Tibial nerve (tissue), 4 donors: ENCODE measurements at regions not wholly inside any gene's neighbourhood (a gene's known extent, or its start where the extent isn't known, plus 50 kb on each side); places are given as distances from the start of the nearest gene placed in this dataset.

Source experiments
- DNase-seq, 2 donors: peaks; one replicate each; pipeline ENCODE4 v3.0.0-alpha.2; 2019; ENCODE audit warnings: low spot score in 2 of 2
- H3K27ac ChIP-seq, 4 donors: fragments of 200-600 bp; sonication (generic) in 3 of 4; one replicate each; pipeline ENCODE4 v1.5.1; 2017 to 2019; ENCODE audit warnings: mild to moderate bottlenecking in 1 of 4
- H3K27me3 ChIP-seq, 2 donors: fragments of 200-600 bp; sonication (generic) in 1 of 2; one replicate each; pipeline versions ENCODE4 v1.5.1 to v1.6.0; 2017 to 2019
- H3K36me3 ChIP-seq, 3 donors: fragments of 200-600 bp; sonication (generic); one replicate each; pipeline ENCODE4 v1.5.1; 2018 to 2019
- H3K4me1 ChIP-seq, 4 donors: fragments of 200-600 bp; sonication (generic) in 3 of 4; one replicate each; pipeline ENCODE4 v1.5.1; 2017 to 2019
- H3K4me3 ChIP-seq, 4 donors: fragments of 200-600 bp; sonication (generic) in 3 of 4; one replicate each; pipeline ENCODE4 v1.5.1; 2017 to 2019; ENCODE audit warnings: mild to moderate bottlenecking in 1 of 4, moderate library complexity in 1 of 4
- H3K9me3 ChIP-seq, 4 donors: fragments of 200-600 bp; sonication (generic) in 3 of 4; one replicate each; pipeline ENCODE4 v1.5.1; 2017 to 2019
- CTCF ChIP-seq, 5 experiments: fragments of 200-600 bp in 3 of 5; fragments of 450-650 bp in 2 of 5; sonication (generic) in 3 of 5; IDR thresholded peaks; one replicate each; pipeline ENCODE4 v1.5.1; 2016 to 2019; ENCODE audit warnings: antibody characterized with exemption in 5 of 5, mild to moderate bottlenecking in 3 of 5, moderate library complexity in 2 of 5
- EP300 ChIP-seq, 2 donors: sonication (generic); formaldehyde crosslinking; IDR thresholded peaks; one replicate each; pipeline ENCODE4 v1.6.1; 2017; ENCODE audit warnings: antibody characterized with exemption in 2 of 2, mild to moderate bottlenecking in 1 of 2
- POLR2A ChIP-seq, 2 donors: fragments of 450-650 bp; IDR thresholded peaks; one replicate each; pipeline ENCODE4 v1.6.1; 2017; ENCODE audit warnings: antibody characterized with exemption in 2 of 2, mild to moderate bottlenecking in 2 of 2, moderate library complexity in 2 of 2
- WGBS, 2 donors: methylation state at CpG; one replicate each; pipeline ENCODE4 v1.1.5; 2018; 5-methylcytosine and 5-hydroxymethylcytosine counted together

GRCh38 chr18:45164551-45164950, 450.7 kb upstream of the SLC14A2 start:
- 12 to 19% methylated on average over 1 of the region's 1 CpG for WGBS, 2 donors
- DNase-seq, result no peak
- H3K27ac ChIP-seq, result no peak overlapping the region

DNA sequence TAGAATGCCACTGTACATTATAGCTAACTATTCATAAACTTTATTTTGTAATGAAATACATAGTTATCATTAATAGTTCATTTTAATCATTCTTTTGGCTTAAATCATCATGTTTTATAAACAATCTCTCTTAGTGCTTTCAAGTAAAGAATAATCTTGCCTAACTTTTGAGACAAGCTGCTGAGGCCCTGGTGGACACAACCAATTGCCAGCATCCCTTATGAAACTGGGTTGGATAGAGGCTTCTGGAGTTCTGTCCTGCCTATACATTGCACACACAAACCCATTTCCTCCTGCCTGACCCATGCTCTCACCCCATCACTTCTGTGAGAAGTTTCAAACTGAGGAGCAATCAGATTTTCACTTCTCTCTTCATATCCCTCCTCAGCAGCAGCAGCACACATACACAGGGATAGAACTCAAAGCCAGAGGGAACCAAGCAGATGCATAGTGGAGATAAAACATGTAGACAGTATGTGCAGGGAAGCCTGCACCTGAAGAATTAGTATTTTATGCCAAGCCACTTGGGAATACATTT, 450.0 kb upstream of the SLC14A2 start:
- no peak overlapping the region for H3K4me3 ChIP-seq
- no peaks in the 10 kb centered on the region for H3K36me3 ChIP-seq
- H3K27ac ChIP-seq, result no peak overlapping the region
- TF ChIP-seq POLR2A (IDR thresholded peaks at IDR 0.05), result no peak
- no peak for TF ChIP-seq CTCF (IDR thresholded peaks at IDR 0.05)
- no peak for TF ChIP-seq EP300 (IDR thresholded peaks at IDR 0.05)
- H3K27me3 ChIP-seq, result no peaks in the 10 kb centered on the region
- DNase-seq, result no peak
- H3K9me3 ChIP-seq, result no peaks in the 10 kb centered on the region
- no peaks in the 10 kb centered on the region for H3K4me1 ChIP-seq

More at GRCh38 chr18:45164551-45164950, 450.7 kb upstream of the SLC14A2 start:
- no peaks in the 10 kb centered on the region for H3K36me3 ChIP-seq
- no peaks in the 10 kb centered on the region for H3K27me3 ChIP-seq
- TF ChIP-seq EP300 (IDR thresholded peaks at IDR 0.05), result no peak
- TF ChIP-seq POLR2A (IDR thresholded peaks at IDR 0.05), result no peak
- TF ChIP-seq CTCF (IDR thresholded peaks at IDR 0.05), result no peak
- H3K9me3 ChIP-seq, result no peaks in the 10 kb centered on the region
- H3K4me3 ChIP-seq, result no peak overlapping the region
- no peaks in the 10 kb centered on the region for H3K4me1 ChIP-seq

GRCh38 chr18:45165871-45166270, 449.4 kb upstream of the SLC14A2 start:
- H3K4me1 ChIP-seq, result no peaks in the 10 kb centered on the region
- no peaks in the 10 kb centered on the region for H3K27me3 ChIP-seq
- H3K4me3 ChIP-seq, result no peak overlapping the region
- TF ChIP-seq POLR2A (IDR thresholded peaks at IDR 0.05), result no peak
- 76 to 91% methylated on average over 3 of the region's 3 CpGs for WGBS, 2 donors
- DNase-seq, result no peak
- H3K9me3 ChIP-seq, result no peaks in the 10 kb centered on the region
- no peaks in the 10 kb centered on the region for H3K36me3 ChIP-seq
- no peak overlapping the region for H3K27ac ChIP-seq

DNA sequence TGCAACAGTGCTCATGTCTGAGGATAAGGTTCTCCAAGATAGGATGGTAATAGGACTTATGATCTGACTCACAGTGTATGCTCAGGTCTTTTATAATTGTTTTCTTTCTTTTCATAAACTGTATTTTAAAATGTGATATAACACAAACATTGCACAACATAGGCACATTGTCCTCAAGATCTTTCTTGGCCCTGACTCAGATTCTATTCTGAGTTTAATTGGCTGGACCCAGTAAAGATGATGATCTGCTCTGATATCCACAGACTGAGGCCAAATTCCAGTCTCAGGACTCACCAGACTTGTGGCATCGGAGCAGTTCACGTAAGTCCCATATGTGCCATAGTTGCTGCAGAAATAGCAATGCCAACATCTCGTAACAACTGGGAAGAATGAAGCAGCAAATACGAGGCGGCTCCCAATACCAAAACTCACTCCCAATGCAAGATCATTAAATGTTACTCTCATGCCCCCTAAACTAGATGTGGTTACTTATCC, 448.9 kb upstream of the SLC14A2 start:
- no peak for DNase-seq
- no peaks in the 10 kb centered on the region for H3K36me3 ChIP-seq
- TF ChIP-seq POLR2A (IDR thresholded peaks at IDR 0.05) (no peak), EP300 (IDR thresholded peaks at IDR 0.05) (no peak), CTCF (IDR thresholded peaks at IDR 0.05) (no peak)
- WGBS, 2 donors, result 85 to 91% methylated on average over 5 of the region's 5 CpGs
- no peaks in the 10 kb centered on the region for H3K9me3 ChIP-seq
- H3K27me3 ChIP-seq, result no peaks in the 10 kb centered on the region
- no peak overlapping the region for H3K4me3 ChIP-seq
- H3K4me1 ChIP-seq, result no peaks in the 10 kb centered on the region
- H3K27ac ChIP-seq, result no peak overlapping the region

DNA sequence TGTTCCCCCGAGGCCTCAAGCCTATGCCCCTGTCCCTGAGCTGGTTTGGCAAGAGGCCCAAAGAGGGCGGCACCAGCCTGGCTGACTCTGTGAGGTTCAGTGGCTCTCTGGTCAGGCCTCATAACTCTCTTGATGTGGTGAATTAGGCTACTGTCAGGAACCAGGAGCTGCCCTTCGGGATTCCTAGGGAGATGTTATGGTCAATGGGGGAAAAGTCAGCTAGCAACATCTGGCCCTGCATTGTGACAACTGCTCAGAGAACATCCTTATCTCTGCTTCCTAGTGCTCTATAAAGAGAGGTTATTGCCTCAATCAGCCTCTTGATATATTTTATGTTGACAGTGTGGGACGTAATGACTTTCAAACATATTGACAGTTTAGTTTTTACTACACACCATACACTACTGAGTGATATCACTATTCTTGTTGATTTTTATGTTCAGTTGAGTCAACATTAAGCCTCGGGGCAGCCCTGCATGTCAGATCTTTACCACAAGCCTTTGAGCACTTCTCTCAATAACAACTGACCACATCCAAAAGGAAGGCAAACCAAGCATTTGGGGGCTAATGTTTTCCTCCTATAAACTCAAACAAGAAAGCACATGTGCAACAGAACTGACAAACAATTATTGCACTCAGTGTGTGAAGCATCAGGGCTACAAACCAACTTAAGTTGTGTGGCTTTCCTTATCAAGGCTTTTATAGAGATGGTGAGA, 448.3 kb upstream of the SLC14A2 start:
- Histone ChIP-seq H3K9me3 (no peaks in the 10 kb centered on the region), H3K27ac (no peak overlapping the region), H3K4me3 (no peak overlapping the region), H3K27me3 (no peaks in the 10 kb centered on the region), H3K4me1 (no peaks in the 10 kb centered on the region), H3K36me3 (no peaks in the 10 kb centered on the region)
- TF ChIP-seq CTCF (IDR thresholded peaks at IDR 0.05), result no peak
- no peak for TF ChIP-seq POLR2A (IDR thresholded peaks at IDR 0.05)
- no peak for TF ChIP-seq EP300 (IDR thresholded peaks at IDR 0.05)
- DNase-seq, result no peak
- WGBS, 2 donors, result 75 to 79% methylated on average over 5 of the region's 5 CpGs
